Type B pancreatic cell (in vitro differentiated cells): ENCODE measurements at regions not wholly inside any gene's neighbourhood (a gene's known extent, or its start where the extent isn't known, plus 50 kb on each side); places are given as distances from the start of the nearest gene placed in this dataset.

ENCODE experiments used
- DNase-seq: peaks from one replicate; pipeline ENCODE4 v3.0.0; 2021; ENCODE audit warnings: mixed read lengths; ENCODE audit not compliant: unreplicated experiment; ENCODE audit errors: extremely low spot score
- H3K27ac Mint-ChIP-seq: 2 replicates; pipeline ENCODE4 v1.8.0; 2021; ENCODE audit warnings: mild to moderate bottlenecking, mixed read lengths
- H3K27me3 Mint-ChIP-seq: 2 replicates; pipeline ENCODE4 v1.8.0; 2021; ENCODE audit warnings: mixed read lengths
- H3K36me3 Mint-ChIP-seq: 2 replicates; pipeline ENCODE4 v1.8.0; 2021; ENCODE audit warnings: mixed read lengths
- H3K4me1 Mint-ChIP-seq: one replicate; pipeline ENCODE4 v1.8.0; 2021; ENCODE audit warnings: mixed read lengths; ENCODE audit not compliant: unreplicated experiment
- H3K4me3 Mint-ChIP-seq: 2 replicates; pipeline ENCODE4 v1.8.0; 2021; ENCODE audit warnings: mild to moderate bottlenecking, mixed read lengths
- H3K9me3 Mint-ChIP-seq: 2 replicates; pipeline ENCODE4 v1.8.0; 2021; ENCODE audit warnings: mixed read lengths
- CTCF ChIP-seq: fragments of 200-600 bp; sonication (generic); conservative IDR thresholded peaks from 2 replicates; pipeline ENCODE4 v1.5.0; 2021; ENCODE audit warnings: antibody characterized with exemption, mild to moderate bottlenecking

DNA sequence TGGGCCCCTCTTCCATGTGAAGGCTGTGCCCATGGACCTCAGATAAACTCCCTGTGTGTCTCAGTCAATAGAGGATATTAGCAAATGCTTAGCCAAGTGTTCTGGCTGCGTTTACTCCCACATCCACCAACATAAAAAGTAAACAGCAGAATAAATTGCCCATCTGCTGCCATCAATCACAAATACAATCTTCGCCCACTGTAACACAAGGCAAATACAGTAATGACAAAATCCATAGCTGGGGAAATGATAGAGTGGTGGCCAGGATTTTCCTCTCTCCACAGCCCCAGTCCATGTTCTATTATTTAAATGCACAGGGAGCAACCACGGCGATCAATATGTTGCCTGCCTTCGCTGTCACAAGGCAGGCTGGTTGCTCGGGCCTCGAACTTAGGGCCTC, 376.5 kb downstream of the UQCRFS1 start:
- H3K36me3 Mint-ChIP-seq: no peaks in the 10 kb centered on the region
- no peaks in the 10 kb centered on the region for H3K4me1 Mint-ChIP-seq
- TF ChIP-seq CTCF: no peak
- H3K4me3 Mint-ChIP-seq: no peak overlapping the region
- no peak for DNase-seq
- H3K27me3 Mint-ChIP-seq: peaks cover 8% of the 10 kb centered on the region
- no peaks in the 10 kb centered on the region for H3K9me3 Mint-ChIP-seq
- H3K27ac Mint-ChIP-seq: no peak overlapping the region

DNA sequence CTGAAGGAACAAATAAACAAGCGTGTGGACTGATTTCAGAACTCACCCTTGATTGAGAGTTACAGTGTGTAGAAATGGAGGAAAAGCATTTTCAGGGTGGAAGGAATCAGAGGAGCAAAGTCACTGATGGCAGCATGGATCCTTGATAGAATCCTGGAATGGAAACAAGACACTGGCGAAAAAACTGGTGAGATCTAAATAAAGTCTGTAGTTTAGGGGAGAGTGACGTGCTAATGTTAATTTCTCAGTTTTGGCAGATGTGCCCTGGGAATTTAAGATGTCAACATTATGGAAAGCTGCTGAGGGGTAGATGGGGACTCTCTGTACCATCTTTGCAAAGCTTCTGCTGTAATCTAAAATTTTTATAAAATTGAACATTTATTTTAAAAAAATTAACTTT, 378.0 kb downstream of the UQCRFS1 start:
- TF ChIP-seq CTCF: no peak
- H3K4me1 Mint-ChIP-seq: no peaks in the 10 kb centered on the region
- H3K27ac Mint-ChIP-seq: no peak overlapping the region
- H3K36me3 Mint-ChIP-seq: no peaks in the 10 kb centered on the region
- DNase-seq: no peak
- H3K9me3 Mint-ChIP-seq: no peaks in the 10 kb centered on the region
- H3K27me3 Mint-ChIP-seq: peaks cover 8% of the 10 kb centered on the region
- no peak overlapping the region for H3K4me3 Mint-ChIP-seq

DNA sequence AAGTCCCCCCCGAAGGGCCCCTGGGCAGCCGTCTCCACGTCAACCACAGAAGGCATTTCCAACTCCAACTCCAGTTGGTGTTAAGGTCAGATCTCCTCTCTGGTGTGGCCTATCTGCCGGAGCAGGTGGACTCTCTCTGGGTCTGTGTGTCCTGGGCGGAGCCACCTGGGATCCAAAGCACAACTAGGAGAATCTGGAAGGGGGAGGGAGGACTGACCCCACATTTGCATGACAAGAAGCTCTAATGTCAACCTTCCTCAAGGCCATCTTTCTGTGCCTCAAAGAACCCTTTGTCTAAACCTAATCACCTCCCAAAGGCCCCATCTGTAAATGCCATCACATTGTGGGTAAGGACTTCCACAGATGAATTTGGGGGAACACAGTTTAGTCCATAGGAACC, 381.5 kb downstream of the UQCRFS1 start:
- Mint-ChIP-seq H3K9me3 (no peaks in the 10 kb centered on the region), H3K36me3 (no peaks in the 10 kb centered on the region), H3K27me3 (peaks cover 12% of the 10 kb centered on the region), H3K4me1 (no peaks in the 10 kb centered on the region), H3K4me3 (no peak overlapping the region), H3K27ac (no peak overlapping the region)
- no peak for DNase-seq
- no peak for TF ChIP-seq CTCF

- H3K27ac Mint-ChIP-seq: no peak overlapping the region
- no peaks in the 10 kb centered on the region for H3K36me3 Mint-ChIP-seq
- TF ChIP-seq CTCF: no peak
- H3K27me3 Mint-ChIP-seq: peaks cover 12% of the 10 kb centered on the region
- no peak overlapping the region for H3K4me3 Mint-ChIP-seq
- DNase-seq: no peak
- H3K4me1 Mint-ChIP-seq: no peaks in the 10 kb centered on the region
- H3K9me3 Mint-ChIP-seq: no peaks in the 10 kb centered on the region
These were observed 383.2 kb downstream of the UQCRFS1 start for GRCh38 chr19:28829762-28830161.

- Mint-ChIP-seq H3K27me3 (peaks cover 11% of the 10 kb centered on the region), H3K27ac (no peak overlapping the region), H3K36me3 (no peaks in the 10 kb centered on the region), H3K4me1 (no peaks in the 10 kb centered on the region), H3K9me3 (no peaks in the 10 kb centered on the region), H3K4me3 (no peak overlapping the region)
- no peak for TF ChIP-seq CTCF
- DNase-seq: no peak
These were observed 383.6 kb downstream of the UQCRFS1 start for GRCh38 chr19:28829359-28829758.

GRCh38 chr19:28828276-28828870, 384.6 kb downstream of the UQCRFS1 start:
- Mint-ChIP-seq H3K36me3 (no peaks in the 10 kb centered on the region), H3K9me3 (no peaks in the 10 kb centered on the region), H3K27me3 (peaks cover 17% of the 10 kb centered on the region), H3K27ac (no peak overlapping the region), H3K4me3 (no peak overlapping the region), H3K4me1 (no peaks in the 10 kb centered on the region)
- TF ChIP-seq CTCF: no peak
- DNase-seq: no peak
